Choroid plexus epithelial cell (primary cell): ENCODE measurements at regions not wholly inside any gene's neighbourhood (a gene's known extent, or its start where the extent isn't known, plus 50 kb on each side); places are given as distances from the start of the nearest gene placed in this dataset.
A peak's percentile ranks its signal among the peaks of the same experiment; 100 is the strongest.
"Not testable (repeated sequence)": the region's sequence is repeated elsewhere in the genome, so short reads cannot be mapped to it uniquely, and the experiment has no call there.

Source experiments
- DNase-seq: peaks from one replicate; pipeline ENCODE4 v3.0.0-alpha.2; 2010; ENCODE audit warnings: low read depth
- H3K4me3 ChIP-seq: 2 replicates; pipeline ENCODE4 v1.5.1; 2011; ENCODE audit warnings: low read depth, mild to moderate bottlenecking, control low read depth, low read length, moderate library complexity
- TF ChIP-seq, protein P1 (sequence below): conservative IDR thresholded peaks from 2 replicates; pipeline ENCODE4 v1.5.1; 2011; ENCODE audit warnings: low read depth, mild to moderate bottlenecking, control low read depth, inconsistent platforms, low read length, moderate library complexity

DNA sequence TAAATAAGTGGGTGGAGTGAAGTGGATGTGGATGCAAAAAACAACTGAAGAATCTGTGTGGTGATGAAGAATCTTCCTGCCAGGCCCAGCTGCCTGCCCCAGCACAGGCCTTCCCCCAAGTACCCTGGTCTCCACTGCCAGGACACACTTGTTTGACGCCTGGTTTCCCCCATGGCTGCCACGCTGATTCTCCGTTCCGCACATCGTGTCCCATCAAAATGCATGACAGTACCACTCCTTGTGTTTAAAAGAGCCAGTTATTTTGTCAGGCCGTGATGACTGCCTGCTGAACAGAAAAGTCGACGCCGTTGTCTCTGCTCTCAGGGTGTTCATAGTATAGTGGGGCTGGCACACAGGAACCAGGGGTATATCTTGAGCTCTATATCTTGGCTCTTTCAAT, 50.3 kb upstream of the KYNU start:
- DNase-seq = no peak
- no peak overlapping the region for H3K4me3 ChIP-seq
- TF ChIP-seq, protein P1, sequence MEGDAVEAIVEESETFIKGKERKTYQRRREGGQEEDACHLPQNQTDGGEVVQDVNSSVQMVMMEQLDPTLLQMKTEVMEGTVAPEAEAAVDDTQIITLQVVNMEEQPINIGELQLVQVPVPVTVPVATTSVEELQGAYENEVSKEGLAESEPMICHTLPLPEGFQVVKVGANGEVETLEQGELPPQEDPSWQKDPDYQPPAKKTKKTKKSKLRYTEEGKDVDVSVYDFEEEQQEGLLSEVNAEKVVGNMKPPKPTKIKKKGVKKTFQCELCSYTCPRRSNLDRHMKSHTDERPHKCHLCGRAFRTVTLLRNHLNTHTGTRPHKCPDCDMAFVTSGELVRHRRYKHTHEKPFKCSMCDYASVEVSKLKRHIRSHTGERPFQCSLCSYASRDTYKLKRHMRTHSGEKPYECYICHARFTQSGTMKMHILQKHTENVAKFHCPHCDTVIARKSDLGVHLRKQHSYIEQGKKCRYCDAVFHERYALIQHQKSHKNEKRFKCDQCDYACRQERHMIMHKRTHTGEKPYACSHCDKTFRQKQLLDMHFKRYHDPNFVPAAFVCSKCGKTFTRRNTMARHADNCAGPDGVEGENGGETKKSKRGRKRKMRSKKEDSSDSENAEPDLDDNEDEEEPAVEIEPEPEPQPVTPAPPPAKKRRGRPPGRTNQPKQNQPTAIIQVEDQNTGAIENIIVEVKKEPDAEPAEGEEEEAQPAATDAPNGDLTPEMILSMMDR = no peak

DNA sequence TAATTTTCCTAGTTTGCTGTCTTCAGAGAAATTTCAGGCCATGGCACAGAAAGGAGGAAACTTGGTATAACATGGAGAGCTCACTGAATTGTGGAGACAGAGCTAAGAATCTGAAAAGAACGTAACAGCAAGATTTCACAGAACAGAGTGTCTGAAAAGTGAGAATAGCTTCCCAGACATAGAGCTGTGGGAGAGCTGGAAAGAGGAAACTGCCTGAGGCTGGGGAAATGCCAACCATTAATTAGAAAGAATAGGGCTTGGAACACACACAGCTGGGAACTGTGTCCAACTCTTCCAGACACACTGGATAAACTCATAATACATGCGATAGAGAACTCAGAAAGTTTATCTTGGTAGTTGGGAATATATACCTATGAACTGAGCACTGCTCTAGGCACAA, 51.6 kb upstream of the KYNU start:
- TF ChIP-seq, protein P1 = no peak
- DNase-seq = no peak
- no peak overlapping the region for H3K4me3 ChIP-seq

DNA sequence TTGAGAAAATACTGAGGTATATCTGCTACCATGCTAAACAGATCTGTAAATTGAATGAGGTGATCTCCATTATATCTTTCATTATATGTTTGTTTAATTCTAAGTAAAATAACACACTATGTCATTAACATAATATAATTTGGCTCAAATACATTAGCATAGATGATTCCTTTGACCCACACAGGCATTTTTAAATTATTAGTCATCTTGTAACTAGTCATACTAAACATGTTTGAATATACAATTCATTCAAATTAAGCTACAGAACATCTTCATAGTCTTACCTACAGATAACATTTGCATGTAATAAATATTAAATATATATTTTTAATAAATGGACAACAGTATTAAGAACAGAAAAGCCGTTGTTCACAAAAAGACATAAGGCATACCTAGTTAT, 52.7 kb upstream of the KYNU start:
- no peak for DNase-seq
- no peak overlapping the region for H3K4me3 ChIP-seq
- TF ChIP-seq, protein P1 = no peak

DNA sequence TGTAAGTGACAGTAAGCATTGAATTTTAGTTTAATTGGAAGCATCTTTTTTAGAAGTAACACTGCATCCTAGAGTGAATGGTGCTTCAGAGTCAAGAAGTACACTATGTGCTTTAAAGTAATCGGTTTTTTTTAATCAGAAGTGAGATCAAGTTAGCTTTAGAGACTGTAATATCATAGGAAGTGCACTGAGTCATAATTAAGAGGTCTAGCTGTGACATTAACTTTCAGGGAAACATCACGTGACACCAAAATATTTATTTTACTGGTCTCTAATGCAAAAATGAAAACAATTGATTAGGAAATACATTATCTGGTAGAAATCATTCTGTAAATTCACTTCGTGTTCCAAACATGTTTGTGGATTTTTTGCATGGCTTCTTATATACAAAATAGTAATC, 55.3 kb upstream of the KYNU start:
- DNase-seq = peak; percentile 16
- TF ChIP-seq, protein P1 = no peak
- no peak overlapping the region for H3K4me3 ChIP-seq

DNA sequence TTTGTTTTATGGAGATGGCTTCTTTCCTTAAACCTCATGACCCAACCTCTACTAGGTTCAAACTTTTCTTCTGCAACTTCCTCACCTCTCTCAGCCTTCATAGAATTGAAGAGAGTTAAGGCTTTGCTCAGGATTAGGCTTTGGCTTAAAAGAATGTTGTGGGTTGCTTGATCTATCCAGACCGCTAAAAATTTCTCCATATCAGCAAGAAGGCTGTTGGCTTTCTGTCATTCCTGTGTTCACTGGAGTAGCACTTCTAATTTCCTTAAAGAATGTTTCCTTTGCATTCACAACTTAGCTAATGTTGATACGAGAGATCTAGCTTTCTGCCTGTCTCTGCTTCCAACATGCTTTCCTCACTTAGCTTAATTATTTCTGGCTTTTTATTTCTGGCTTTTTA, 58.1 kb upstream of the KYNU start:
- TF ChIP-seq, protein P1 = no peak
- no peak for DNase-seq
- no peak overlapping the region for H3K4me3 ChIP-seq

DNA sequence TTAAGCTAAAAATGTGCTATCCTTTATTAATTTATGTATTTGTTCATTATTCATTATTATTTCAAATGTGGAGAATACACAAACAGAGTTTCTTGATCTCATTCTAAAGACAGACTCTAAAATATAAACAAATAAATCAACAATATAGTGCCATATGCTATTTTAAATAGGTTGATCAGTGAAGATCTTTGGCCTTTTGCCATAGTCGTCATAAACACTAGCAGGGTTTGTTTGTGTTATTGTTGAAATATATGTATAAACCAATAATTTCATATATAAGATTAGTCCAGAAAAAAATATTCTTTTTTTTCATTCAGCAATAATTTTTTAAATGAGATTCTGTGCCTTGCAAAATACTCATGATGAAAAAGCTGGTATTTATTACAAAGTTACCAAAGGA, 62.1 kb upstream of the KYNU start:
- no peak for DNase-seq
- no peak overlapping the region for H3K4me3 ChIP-seq
- TF ChIP-seq, protein P1 = no peak

DNA sequence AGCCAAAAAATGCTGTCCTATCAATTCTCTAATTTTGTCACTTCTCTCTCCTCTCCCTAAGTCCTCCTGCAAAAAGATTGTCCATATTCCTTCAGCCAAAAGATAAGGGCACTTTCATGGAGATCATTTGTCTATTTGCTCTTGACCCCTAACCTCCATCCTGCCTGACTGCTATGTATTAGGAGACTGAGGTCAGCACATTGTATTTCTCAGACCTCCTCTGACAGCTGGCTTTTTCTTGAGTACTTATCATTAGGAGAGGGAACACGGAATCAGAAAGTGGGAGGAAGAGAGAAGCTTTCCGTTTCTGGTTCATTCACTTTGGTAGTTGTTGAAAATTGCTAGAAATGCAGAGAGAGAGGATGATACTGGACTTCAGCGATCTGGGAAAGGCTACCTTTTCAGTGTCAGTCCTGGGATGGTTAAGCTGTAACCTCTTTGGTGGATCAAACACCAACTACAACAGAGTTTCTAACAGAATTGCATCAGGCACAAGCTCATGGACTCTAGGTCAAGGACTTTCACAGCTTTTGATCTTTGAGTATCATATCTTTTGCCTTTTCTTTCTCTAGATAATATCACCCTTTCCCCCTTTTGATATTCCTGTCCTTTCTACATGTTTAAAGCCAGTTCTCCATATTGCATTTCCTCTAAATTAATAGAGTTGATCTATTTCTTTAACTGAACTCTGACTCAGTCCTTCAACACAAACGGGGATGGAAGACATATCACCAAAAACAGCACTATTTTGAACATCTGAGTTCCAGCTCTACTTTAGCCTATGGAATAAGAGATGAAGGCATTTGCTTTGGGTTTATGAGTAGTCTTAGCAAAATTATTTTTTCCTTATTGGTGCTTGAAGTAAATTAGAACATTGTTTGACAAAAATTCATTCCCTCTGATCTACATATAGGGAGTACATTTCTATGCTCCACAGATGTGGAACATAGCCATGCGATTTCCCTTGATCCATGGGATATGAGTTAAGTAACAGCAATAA, 63.3 kb upstream of the KYNU start:
- TF ChIP-seq, protein P1 = no peak
- no peak for DNase-seq
- H3K4me3 ChIP-seq = no peak overlapping the region

DNA sequence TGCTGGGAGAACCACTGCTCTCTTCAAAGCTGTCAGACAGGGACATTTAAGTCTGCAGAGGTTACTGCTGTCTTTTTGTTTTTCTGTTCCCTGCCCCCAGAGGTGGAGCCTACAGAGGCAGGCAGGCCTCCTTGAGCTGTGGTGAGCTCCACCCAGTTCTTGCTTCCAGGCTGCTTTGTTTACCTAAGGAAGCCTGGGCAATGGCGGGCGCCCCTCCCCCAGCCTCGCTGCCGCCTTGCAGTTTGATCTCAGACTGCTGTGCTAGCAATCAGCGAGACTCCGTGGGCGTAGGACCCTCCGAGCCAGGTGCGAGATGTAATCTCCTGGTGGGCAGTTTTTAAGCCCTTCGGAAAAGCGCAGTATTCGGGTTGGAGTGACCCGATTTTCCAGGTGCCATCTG, 65.8 kb upstream of the KYNU start:
- H3K4me3 ChIP-seq, DNase-seq: not testable (repeated sequence)
